Type B pancreatic cell (in vitro differentiated cells): ENCODE measurements at regions not wholly inside any gene's neighbourhood (a gene's known extent, or its start where the extent isn't known, plus 50 kb on each side); places are given as distances from the start of the nearest gene placed in this dataset.
"Not testable (repeated sequence)": the region's sequence is repeated elsewhere in the genome, so short reads cannot be mapped to it uniquely, and the experiment has no call there.

Experiments
- DNase-seq: peaks from one replicate; pipeline ENCODE4 v3.0.0; 2021; ENCODE audit warnings: mixed read lengths; ENCODE audit not compliant: unreplicated experiment; ENCODE audit errors: extremely low spot score
- H3K27ac Mint-ChIP-seq: 2 replicates; pipeline ENCODE4 v1.8.0; 2021; ENCODE audit warnings: mild to moderate bottlenecking, mixed read lengths
- H3K27me3 Mint-ChIP-seq: 2 replicates; pipeline ENCODE4 v1.8.0; 2021; ENCODE audit warnings: mixed read lengths
- H3K36me3 Mint-ChIP-seq: 2 replicates; pipeline ENCODE4 v1.8.0; 2021; ENCODE audit warnings: mixed read lengths
- H3K4me1 Mint-ChIP-seq: one replicate; pipeline ENCODE4 v1.8.0; 2021; ENCODE audit warnings: mixed read lengths; ENCODE audit not compliant: unreplicated experiment
- H3K4me3 Mint-ChIP-seq: 2 replicates; pipeline ENCODE4 v1.8.0; 2021; ENCODE audit warnings: mild to moderate bottlenecking, mixed read lengths
- H3K9me3 Mint-ChIP-seq: 2 replicates; pipeline ENCODE4 v1.8.0; 2021; ENCODE audit warnings: mixed read lengths
- CTCF ChIP-seq: fragments of 200-600 bp; sonication (generic); conservative IDR thresholded peaks from 2 replicates; pipeline ENCODE4 v1.5.0; 2021; ENCODE audit warnings: antibody characterized with exemption, mild to moderate bottlenecking

DNA sequence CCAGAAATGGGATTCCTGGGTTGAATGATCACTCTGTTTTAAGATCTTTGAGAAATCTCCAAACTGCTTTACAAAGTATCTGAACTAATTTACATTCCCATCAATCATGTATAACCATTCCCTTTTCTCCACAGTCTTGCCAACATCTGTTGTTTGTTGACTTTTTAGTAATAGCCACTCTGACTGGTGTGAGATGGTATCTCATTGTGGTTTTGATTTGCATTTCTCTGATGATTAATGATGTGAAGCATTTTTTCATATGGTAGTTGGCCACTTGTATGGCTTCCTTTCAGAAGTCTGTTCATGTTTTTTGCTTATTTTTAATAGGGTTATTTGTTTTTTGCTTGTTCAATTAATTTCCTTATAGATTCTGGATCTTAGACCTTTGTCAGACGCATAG, 211.8 kb upstream of the AVPR1A start:
- H3K36me3 Mint-ChIP-seq, result peaks cover 3% of the 10 kb centered on the region
- peaks cover 5% of the 10 kb centered on the region for H3K9me3 Mint-ChIP-seq
- no peaks in the 10 kb centered on the region for H3K27me3 Mint-ChIP-seq
- no peak overlapping the region for H3K4me3 Mint-ChIP-seq
- DNase-seq, result no peak
- TF ChIP-seq CTCF, result no peak
- peaks cover 9% of the 10 kb centered on the region for H3K4me1 Mint-ChIP-seq
- no peak overlapping the region for H3K27ac Mint-ChIP-seq

GRCh38 chr12:63362166-63362565, 211.2 kb upstream of the AVPR1A start:
- no peak for TF ChIP-seq CTCF
- DNase-seq, result no peak
- Mint-ChIP-seq H3K9me3 (peaks cover 5% of the 10 kb centered on the region), H3K27me3 (no peaks in the 10 kb centered on the region), H3K36me3 (peaks cover 3% of the 10 kb centered on the region), H3K4me3 (no peak overlapping the region), H3K4me1 (peaks cover 9% of the 10 kb centered on the region), H3K27ac (no peak overlapping the region)

GRCh38 chr12:63354969-63355368, 204.0 kb upstream of the AVPR1A start:
- no peak for TF ChIP-seq CTCF
- Mint-ChIP-seq H3K4me3 (no peak overlapping the region), H3K27ac (no peak overlapping the region), H3K4me1 (peaks cover 26% of the 10 kb centered on the region), H3K9me3 (no peaks in the 10 kb centered on the region), H3K36me3 (no peaks in the 10 kb centered on the region), H3K27me3 (no peaks in the 10 kb centered on the region)
- DNase-seq, result no peak

DNA sequence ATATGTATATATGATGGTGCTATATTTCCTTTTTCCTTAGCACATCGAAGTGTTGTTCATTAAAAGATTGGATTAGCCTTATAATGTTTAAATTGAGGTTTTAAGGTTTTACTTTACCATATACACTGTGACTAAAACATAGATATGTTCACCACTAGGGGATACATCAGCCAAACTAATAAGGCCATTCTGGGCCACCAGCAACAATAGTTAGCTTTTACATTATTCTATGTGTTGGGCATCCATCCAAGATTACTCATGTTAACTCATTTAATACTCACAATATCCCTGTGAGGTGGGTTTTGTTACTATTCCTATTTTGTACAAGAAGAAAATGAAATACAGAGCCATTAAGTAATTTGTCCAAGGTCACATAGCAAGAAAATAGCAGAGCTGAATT, 202.6 kb upstream of the AVPR1A start:
- no peak overlapping the region for H3K27ac Mint-ChIP-seq
- peaks cover 23% of the 10 kb centered on the region for H3K4me1 Mint-ChIP-seq
- no peak overlapping the region for H3K4me3 Mint-ChIP-seq
- no peaks in the 10 kb centered on the region for H3K27me3 Mint-ChIP-seq
- TF ChIP-seq CTCF, result peak; percentile 54
- no peaks in the 10 kb centered on the region for H3K36me3 Mint-ChIP-seq
- no peak for DNase-seq
- no peaks in the 10 kb centered on the region for H3K9me3 Mint-ChIP-seq

GRCh38 chr12:63351370-63351769, 200.4 kb upstream of the AVPR1A start:
- H3K4me1 Mint-ChIP-seq, result peaks cover 23% of the 10 kb centered on the region
- TF ChIP-seq CTCF, result no peak
- H3K4me3 Mint-ChIP-seq, result no peak overlapping the region
- no peak for DNase-seq
- no peak overlapping the region for H3K27ac Mint-ChIP-seq
- H3K36me3 Mint-ChIP-seq, result no peaks in the 10 kb centered on the region
- H3K9me3 Mint-ChIP-seq, result no peaks in the 10 kb centered on the region
- no peaks in the 10 kb centered on the region for H3K27me3 Mint-ChIP-seq

DNA sequence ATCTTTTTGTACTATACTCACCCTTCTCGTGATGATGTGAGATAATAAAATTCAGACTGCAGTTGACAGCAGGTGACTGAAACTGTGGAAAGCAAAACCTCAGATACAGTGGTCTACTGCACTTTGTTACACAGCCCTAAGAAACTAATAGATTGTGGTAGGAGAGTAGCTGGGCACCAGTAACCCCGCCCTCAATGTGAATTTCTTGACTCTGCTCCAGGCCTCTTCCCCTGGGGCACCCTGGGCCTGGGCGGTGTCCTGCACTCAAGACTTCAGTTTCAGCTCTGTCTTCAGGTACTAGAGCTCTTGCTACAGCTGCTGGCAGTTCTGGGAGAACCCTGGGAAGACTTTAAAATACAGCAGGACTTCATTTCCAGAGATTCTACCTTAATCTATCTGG, 197.6 kb upstream of the AVPR1A start:
- Mint-ChIP-seq H3K27ac (no peak overlapping the region), H3K36me3 (no peaks in the 10 kb centered on the region), H3K4me1 (peaks cover 8% of the 10 kb centered on the region), H3K4me3 (no peak overlapping the region), H3K9me3 (no peaks in the 10 kb centered on the region), H3K27me3 (no peaks in the 10 kb centered on the region)
- TF ChIP-seq CTCF, result no peak
- no peak for DNase-seq

DNA sequence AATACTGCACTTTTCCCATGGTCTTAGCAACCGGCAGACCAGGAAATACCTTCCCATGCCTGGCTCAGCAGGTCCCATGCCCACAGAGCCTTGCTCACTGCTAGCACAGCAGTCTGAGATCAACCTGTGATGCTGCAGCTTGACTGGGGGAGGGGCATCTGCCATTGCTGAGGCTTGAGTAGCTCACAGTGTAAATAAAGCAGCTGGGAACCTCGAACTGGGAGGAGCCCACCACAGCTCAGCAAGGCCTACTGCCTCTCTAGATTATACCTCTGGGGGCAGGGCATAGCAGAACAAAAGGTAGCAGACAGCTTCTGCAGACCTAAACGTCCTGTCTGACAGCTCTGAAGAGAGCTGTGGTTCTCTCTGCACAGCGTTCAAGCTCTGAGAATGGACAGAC, 186.2 kb upstream of the AVPR1A start:
- H3K27ac Mint-ChIP-seq, H3K4me1 Mint-ChIP-seq, H3K4me3 Mint-ChIP-seq, DNase-seq, H3K9me3 Mint-ChIP-seq, H3K36me3 Mint-ChIP-seq, H3K27me3 Mint-ChIP-seq: not testable (repeated sequence)
